Pancreas (tissue), 10 donors: ENCODE measurements at regions not wholly inside any gene's neighbourhood (a gene's known extent, or its start where the extent isn't known, plus 50 kb on each side); places are given as distances from the start of the nearest gene placed in this dataset.

Experiments
- ATAC-seq, 4 donors: fragments of 200-7000 bp; cut with Tn5 transposase; one replicate each; pipeline versions ENCODE4 v1.8.0 to v1.9.1; 2020; ENCODE audit warnings: mild to moderate bottlenecking in 4 of 4, moderate library complexity in 4 of 4
- DNase-seq, 6 donors: peaks; one replicate each; pipeline ENCODE4 v3.0.0-alpha.2; 2020
- FAIRE-seq: peaks from 2 replicates; lab custom pipeline; 2012; peaks lifted over from hg19 to GRCh38; lab: Jason Lieb, UNC
- H3K27ac ChIP-seq, 4 donors: fragments of 200-600 bp; sonication (generic); 1 replicate in 3 of 4; 2 replicates in 1 of 4; pipeline versions ENCODE4 v1.5.0 to v1.8.0; 2020
- H3K27me3 ChIP-seq, 4 donors: fragments of 200-600 bp; one replicate each; pipeline ENCODE4 v1.8.0; 2021
- H3K36me3 ChIP-seq, 3 donors: fragments of 200-600 bp; sonication (generic) in 1 of 3; one replicate each; pipeline versions ENCODE4 v1.5.0 to v1.8.0; 2020 to 2021
- H3K4me1 ChIP-seq, 3 donors: fragments of 200-600 bp; one replicate each; pipeline ENCODE4 v1.8.0; 2021
- H3K4me3 ChIP-seq, 4 donors: fragments of 200-600 bp; sonication (generic) in 2 of 4; one replicate each; pipeline versions ENCODE4 v1.5.0 to v1.8.0; 2020 to 2021
- H3K9me3 ChIP-seq, 4 donors: fragments of 200-600 bp; one replicate each; pipeline ENCODE4 v1.8.0; 2021
- WGBS, 2 donors: extraction: QIAGEN DNeasy Blood & Tissue Kit; methylation state at CpG; one replicate each; pipeline ENCODE4 v1.1.7; 2013; 5-methylcytosine and 5-hydroxymethylcytosine counted together
- intact Hi-C, 3 donors: fragments of 100-400 bp; cut with DNase I; formaldehyde crosslinking; loops; one replicate each; pipeline versions ENCODE4 v1.11.1 to v1.14.2; 2022
- TF ChIP-seq, protein P1 (sequence below), 4 donors: fragments of 200-600 bp; sonication (generic) in 3 of 4; IDR thresholded peaks; one replicate each; pipeline versions ENCODE4 v1.5.0 to v1.8.0; 2021; ENCODE audit warnings: antibody characterized with exemption in 4 of 4
- donor health status: healthy with polysubstance abuse.
- donor health status: DM: no; HTN: no; CAD: no; lungs with moderate emphysema.
- donor health status: DM: no; HTN: no; CAD: no.
- donor health status: control.
- donor health status: control.
- donor health status: Bipolar disorder and iron deficiency.
- donor health status: DM: yes; HTN: yes; CAD: no.
- donor health status: DM: no; HTN: no; CAD: no.
- donor health status: DM: no; HTN: no; CAD: no.
- donor health status: DM: yes; HTN: yes; CAD: no.

DNA sequence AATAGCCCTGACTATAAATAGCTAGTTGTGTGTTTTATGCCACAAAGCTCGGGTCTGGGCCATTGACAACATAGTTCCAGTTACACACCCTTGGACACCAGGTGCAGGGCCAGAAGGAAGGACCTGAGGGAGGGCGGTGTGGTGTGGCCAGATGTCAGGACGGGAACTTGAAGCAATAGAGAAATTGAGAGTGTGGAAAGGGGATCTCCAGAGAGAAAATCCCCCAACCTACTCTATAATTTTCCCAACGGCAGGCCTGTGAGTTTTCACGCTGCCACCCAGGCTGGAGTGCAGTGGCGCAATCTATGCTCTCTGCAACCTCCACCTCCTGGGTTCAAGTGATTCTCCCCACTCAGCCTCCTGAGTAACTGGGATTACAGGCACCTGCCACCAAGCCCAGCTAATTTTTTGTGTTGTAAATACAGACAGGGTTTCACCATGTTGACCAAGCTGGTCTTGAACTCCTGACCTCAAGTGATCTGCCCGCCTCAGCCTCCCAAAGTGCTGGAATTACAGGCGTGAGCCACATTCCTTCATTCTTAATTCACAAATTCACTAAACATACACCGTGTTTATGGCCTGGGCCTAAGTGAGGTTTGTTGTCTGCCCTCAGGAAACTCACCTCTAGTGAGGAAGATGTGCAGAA lies 70.8 kb upstream of the KLF13 start:
- Histone ChIP-seq H3K27me3 (no peaks in the 10 kb centered on the region), H3K36me3 (no peaks in the 10 kb centered on the region), H3K9me3 (no peaks in the 10 kb centered on the region), H3K27ac (no peak overlapping the region), H3K4me3 (no peak overlapping the region), H3K4me1 (no peaks in the 10 kb centered on the region)
- 80% methylated on average over 9 of the region's 9 CpGs for WGBS, 2 donors
- intact Hi-C loops, result no loop called here
- ATAC-seq (peak in 1 of 4 donors; percentile 33), FAIRE-seq (no peak), DNase-seq (peak in 1 of 6 donors; percentile 27)
- TF ChIP-seq, protein P1, sequence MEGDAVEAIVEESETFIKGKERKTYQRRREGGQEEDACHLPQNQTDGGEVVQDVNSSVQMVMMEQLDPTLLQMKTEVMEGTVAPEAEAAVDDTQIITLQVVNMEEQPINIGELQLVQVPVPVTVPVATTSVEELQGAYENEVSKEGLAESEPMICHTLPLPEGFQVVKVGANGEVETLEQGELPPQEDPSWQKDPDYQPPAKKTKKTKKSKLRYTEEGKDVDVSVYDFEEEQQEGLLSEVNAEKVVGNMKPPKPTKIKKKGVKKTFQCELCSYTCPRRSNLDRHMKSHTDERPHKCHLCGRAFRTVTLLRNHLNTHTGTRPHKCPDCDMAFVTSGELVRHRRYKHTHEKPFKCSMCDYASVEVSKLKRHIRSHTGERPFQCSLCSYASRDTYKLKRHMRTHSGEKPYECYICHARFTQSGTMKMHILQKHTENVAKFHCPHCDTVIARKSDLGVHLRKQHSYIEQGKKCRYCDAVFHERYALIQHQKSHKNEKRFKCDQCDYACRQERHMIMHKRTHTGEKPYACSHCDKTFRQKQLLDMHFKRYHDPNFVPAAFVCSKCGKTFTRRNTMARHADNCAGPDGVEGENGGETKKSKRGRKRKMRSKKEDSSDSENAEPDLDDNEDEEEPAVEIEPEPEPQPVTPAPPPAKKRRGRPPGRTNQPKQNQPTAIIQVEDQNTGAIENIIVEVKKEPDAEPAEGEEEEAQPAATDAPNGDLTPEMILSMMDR (IDR thresholded peaks at IDR 0.05), result no peak

DNA sequence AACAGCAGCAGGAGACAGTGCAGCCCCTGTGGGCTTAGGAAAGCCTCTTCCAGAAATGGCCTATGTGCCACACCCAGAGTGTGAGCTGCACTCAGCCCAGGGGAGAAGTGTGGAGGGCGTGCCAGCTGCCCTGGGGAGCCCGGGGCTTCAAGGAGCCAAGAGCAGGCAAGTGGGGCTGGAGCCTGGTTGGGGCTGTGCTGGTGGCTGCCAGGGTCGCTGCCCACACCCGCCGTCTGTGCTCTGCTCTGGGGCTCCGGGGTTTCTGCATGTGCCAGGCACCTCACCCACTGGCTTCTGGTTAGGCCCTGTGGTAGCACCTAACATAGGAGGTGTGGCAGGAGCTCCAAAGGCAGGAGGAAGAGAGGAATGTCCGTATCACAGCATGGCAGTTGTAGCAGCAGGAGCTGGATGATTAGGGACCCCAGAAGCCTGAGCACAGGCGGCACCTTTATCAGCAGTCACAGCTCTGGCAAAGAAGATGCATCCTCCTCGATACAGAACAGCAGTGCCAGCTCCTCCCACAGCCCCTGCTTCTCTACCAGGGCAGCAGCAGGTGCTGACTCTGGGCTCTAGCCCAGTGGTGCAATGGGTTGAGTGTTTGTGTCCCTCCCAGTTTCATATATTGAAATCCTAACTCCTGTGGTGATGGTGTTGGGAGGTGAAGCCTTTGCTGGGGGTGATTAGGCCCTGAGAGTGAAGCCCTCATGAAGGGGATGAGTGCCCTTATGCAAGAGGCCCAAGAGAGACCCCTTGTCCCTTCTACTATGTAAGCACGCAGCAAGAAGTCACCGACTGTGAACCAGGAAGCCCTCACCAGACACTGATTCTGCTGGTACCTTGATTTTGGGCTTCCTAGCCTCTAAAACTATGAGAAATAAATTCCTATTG lies 70.0 kb upstream of the KLF13 start:
- no peaks in the 10 kb centered on the region for H3K27me3 ChIP-seq
- FAIRE-seq (no peak), ATAC-seq (no peak), DNase-seq (peak in 1 of 6 donors; percentile 38)
- no peak overlapping the region for H3K4me3 ChIP-seq
- WGBS, 2 donors, result 78 to 90% methylated on average over 11 of the region's 11 CpGs
- no peaks in the 10 kb centered on the region for H3K9me3 ChIP-seq
- no peaks in the 10 kb centered on the region for H3K36me3 ChIP-seq
- TF ChIP-seq, protein P1 (IDR thresholded peaks at IDR 0.05), result no peak
- no peaks in the 10 kb centered on the region for H3K4me1 ChIP-seq
- no peak overlapping the region for H3K27ac ChIP-seq
- intact Hi-C loops, result no loop called here

DNA sequence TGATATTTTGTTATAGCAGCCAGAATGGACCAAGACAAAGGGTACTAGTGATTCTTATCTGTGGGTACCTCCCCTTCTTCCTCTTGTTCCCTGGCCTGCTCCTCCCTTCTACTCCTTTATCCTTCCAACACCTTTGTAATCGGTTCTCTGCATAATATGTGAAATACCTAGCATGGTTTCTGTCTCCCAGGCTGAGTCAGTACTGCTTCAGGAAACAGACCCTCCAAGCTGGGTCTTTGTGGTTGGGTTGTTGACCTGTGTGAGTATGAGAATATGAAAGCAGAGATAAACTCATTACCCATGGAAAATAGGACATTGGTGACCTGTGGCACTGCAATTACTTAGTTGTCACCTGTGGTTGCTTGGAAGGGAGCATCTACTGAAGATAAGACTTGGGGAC lies 69.3 kb upstream of the KLF13 start:
- ATAC-seq (no peak), DNase-seq (no peak), FAIRE-seq (no peak)
- WGBS, 2 donors, result 67 to 83% methylated on average over 1 of the region's 1 CpG
- intact Hi-C loops, result no loop called here
- Histone ChIP-seq H3K4me1 (no peaks in the 10 kb centered on the region), H3K4me3 (no peak overlapping the region), H3K9me3 (no peaks in the 10 kb centered on the region), H3K36me3 (no peaks in the 10 kb centered on the region), H3K27ac (no peak overlapping the region), H3K27me3 (no peaks in the 10 kb centered on the region)
- TF ChIP-seq, protein P1 (IDR thresholded peaks at IDR 0.05), result no peak

DNA sequence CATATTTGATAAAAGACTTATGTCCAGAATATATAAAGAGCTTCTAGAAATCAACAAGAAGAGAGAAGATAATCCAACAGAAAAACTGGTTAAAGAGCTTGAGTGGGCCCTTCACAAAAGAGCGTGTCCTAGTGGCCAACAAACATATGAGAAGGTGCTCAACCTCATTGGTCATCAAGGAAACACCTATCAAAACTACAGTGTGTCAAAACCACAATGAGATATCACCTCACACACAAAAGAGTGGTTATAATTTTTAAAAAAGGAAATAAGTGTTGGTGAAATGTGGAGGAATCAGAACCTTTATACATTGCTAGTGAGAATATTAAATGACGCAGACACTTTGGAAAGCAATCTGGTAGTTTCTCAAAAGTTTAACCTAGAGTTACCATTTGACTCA lies 68.4 kb upstream of the KLF13 start:
- FAIRE-seq (no peak), ATAC-seq (no peak), DNase-seq (no peak)
- Histone ChIP-seq H3K27me3 (no peaks in the 10 kb centered on the region), H3K4me1 (no peaks in the 10 kb centered on the region), H3K36me3 (no peaks in the 10 kb centered on the region), H3K9me3 (no peaks in the 10 kb centered on the region), H3K4me3 (no peak overlapping the region), H3K27ac (no peak overlapping the region)
- TF ChIP-seq, protein P1 (IDR thresholded peaks at IDR 0.05), result no peak
- WGBS, 2 donors, result 98% methylated on average over 2 of the region's 2 CpGs
- intact Hi-C loops, result no loop called here
